Endothelial cell of umbilical vein (primary cell): ENCODE measurements at regions not wholly inside any gene's neighbourhood (a gene's known extent, or its start where the extent isn't known, plus 50 kb on each side); places are given as distances from the start of the nearest gene placed in this dataset.

Source experiments
- BruUV-seq: library from RNA; stranded (reverse); fragments of 400-500 nt; replicated peaks from 2 replicates; lab custom pipeline; 2021; lab: Mats Ljungman, UMichigan
- CTCF ChIA-PET: fragments of 300-600, 350-600 bp; sonication (Branson Sonifier 250); formaldehyde crosslinking; loops from one replicate; lab custom pipeline; 2021; ENCODE audit warnings: antibody characterized with exemption, inconsistent platforms; lab: Charles Lee
- POLR2A ChIA-PET: fragments of 300-600, 350-600 bp; sonication (Branson Sonifier 250); formaldehyde crosslinking; loops from one replicate; lab custom pipeline; 2021; ENCODE audit warnings: antibody characterized with exemption, inconsistent platforms; lab: Charles Lee
- DNase-seq: peaks from one replicate; pipeline ENCODE4 v3.0.0-alpha.2; 2011; ENCODE audit warnings: low read depth, low spot score
- FAIRE-seq: peaks from 2 replicates; lab custom pipeline; 2011; peaks lifted over from hg19 to GRCh38; lab: Jason Lieb, UNC
- H2AFZ ChIP-seq: 2 replicates; pipeline ENCODE4 v1.6.0; 2012; ENCODE audit warnings: low read depth, low read length, control low read depth, inconsistent platforms
- H3K27ac ChIP-seq: 2 replicates; pipeline ENCODE4 v1.5.1; 2011; ENCODE audit warnings: low read depth, mild to moderate bottlenecking, control low read depth, low read length, moderate library complexity; ENCODE audit not compliant: insufficient read depth
- H3K27me3 ChIP-seq, 2 experiments: 2 replicates each; pipeline versions ENCODE4 v1.6.0 to v1.6.1; 2011; ENCODE audit warnings: low read length in 2 of 2, mixed read lengths in 1 of 2; ENCODE audit not compliant: control insufficient read depth in 2 of 2, insufficient read depth in 2 of 2
- H3K36me3 ChIP-seq, 2 experiments: 2 replicates in 1 of 2; 3 replicates in 1 of 2; pipeline ENCODE4 v1.5.1; 2011; ENCODE audit warnings: low read length in 2 of 2, mild to moderate bottlenecking in 1 of 2, moderate library complexity in 1 of 2; ENCODE audit not compliant: control insufficient read depth in 2 of 2, insufficient read depth in 2 of 2; ENCODE audit errors: extremely low read depth in 1 of 2
- H3K4me1 ChIP-seq: 3 replicates; pipeline ENCODE4 v1.5.1; 2011; ENCODE audit warnings: mild to moderate bottlenecking, low read length; ENCODE audit not compliant: control insufficient read depth, insufficient read depth; ENCODE audit errors: extremely low read depth
- H3K4me2 ChIP-seq: 2 replicates; pipeline ENCODE4 v1.6.1; 2011; ENCODE audit warnings: low read length, control low read depth, mixed read lengths; ENCODE audit not compliant: insufficient read depth
- H3K4me3 ChIP-seq, 3 experiments: fragments of 200-600 bp in 1 of 3; sonication (generic), shearing (Covaris generic) in 1 of 3; replicated peaks in 1 of 3; 2 replicates each; pipeline ENCODE4 v1.5.1; 2011 to 2016; ENCODE audit warnings: control low read depth in 3 of 3, low read length in 3 of 3, mild to moderate bottlenecking in 2 of 3, inconsistent platforms in 1 of 3, low read depth in 1 of 3, moderate library complexity in 1 of 3; ENCODE audit not compliant: insufficient read depth in 1 of 3
- H3K79me2 ChIP-seq: 2 replicates; pipeline ENCODE4 v1.6.0; 2012; ENCODE audit warnings: low read length, inconsistent platforms; ENCODE audit not compliant: control insufficient read depth, insufficient read depth
- H3K9ac ChIP-seq: replicated peaks from 2 replicates; pipeline ENCODE3; 2011; ENCODE audit warnings: low read length, control low read depth; ENCODE audit not compliant: insufficient read depth; ENCODE audit errors: extremely low read depth
- H3K9me1 ChIP-seq: replicated peaks from 3 replicates; pipeline ENCODE4 v1.6.0; 2011; ENCODE audit warnings: mild to moderate bottlenecking, low read length; ENCODE audit not compliant: control insufficient read depth, insufficient read depth; ENCODE audit errors: extremely low read depth
- H3K9me3 ChIP-seq: replicated peaks from 2 replicates; pipeline ENCODE4 v1.5.1; 2012; ENCODE audit warnings: low read length, inconsistent platforms; ENCODE audit not compliant: control insufficient read depth, insufficient read depth
- H4K20me1 ChIP-seq: replicated peaks from 2 replicates; pipeline ENCODE3; 2011; ENCODE audit warnings: mild to moderate bottlenecking, low read length; ENCODE audit not compliant: control insufficient read depth, insufficient read depth; ENCODE audit errors: extremely low read depth
- CTCF ChIP-seq, 2 donors: IDR thresholded peaks; 1 replicate in 1 of 2; 2 replicates in 1 of 2; pipeline ENCODE4 v1.5.1; 2011; ENCODE audit warnings: low read length in 2 of 2, mild to moderate bottlenecking in 2 of 2, moderate library complexity in 2 of 2, control low read depth in 1 of 2, inconsistent platforms in 1 of 2, low read depth in 1 of 2; ENCODE audit not compliant: insufficient read depth in 1 of 2; ENCODE audit errors: extremely low read depth in 1 of 2
- EZH2 ChIP-seq: IDR thresholded peaks from 2 replicates; pipeline ENCODE4 v1.6.1; 2012; ENCODE audit warnings: borderline replicate concordance, low read depth, mild to moderate bottlenecking, moderate library complexity, low read length, inconsistent platforms; ENCODE audit not compliant: severe bottlenecking
- FOS ChIP-seq: IDR thresholded peaks from 2 replicates; pipeline ENCODE4 v1.6.1; 2011; ENCODE audit warnings: mild to moderate bottlenecking, low read length, moderate library complexity, borderline replicate concordance; ENCODE audit not compliant: insufficient read depth
- GATA2 ChIP-seq: IDR thresholded peaks from 2 replicates; pipeline ENCODE4 v1.7.0; 2011; ENCODE audit warnings: low read depth, mild to moderate bottlenecking, moderate library complexity, mixed read lengths, low read length; ENCODE audit not compliant: insufficient read length, insufficient read depth
- JUN ChIP-seq: IDR thresholded peaks from 2 replicates; pipeline ENCODE4 v1.6.1; 2011; ENCODE audit warnings: borderline replicate concordance, low read depth; ENCODE audit not compliant: insufficient read length, insufficient read depth
- MAX ChIP-seq: IDR thresholded peaks from 2 replicates; pipeline ENCODE4 v1.6.1; 2011; ENCODE audit not compliant: insufficient read depth, insufficient read length
- MYC ChIP-seq: IDR thresholded peaks from one replicate; pipeline ENCODE4 v1.6.1; 2011; ENCODE audit warnings: mild to moderate bottlenecking, low read depth, low read length
- POLR2A ChIP-seq: IDR thresholded peaks from 2 replicates; pipeline ENCODE4 v1.6.1; 2012; ENCODE audit warnings: low read depth, mild to moderate bottlenecking, control low read depth, low read length
- POLR2AphosphoS5 ChIP-seq: IDR thresholded peaks from 2 replicates; pipeline ENCODE4 v1.6.1; 2012; ENCODE audit warnings: low read depth, mild to moderate bottlenecking, control low read depth, low read length, moderate library complexity; ENCODE audit not compliant: insufficient read depth
- dilution Hi-C: fragments of 300-500 bp; cut with MboI; formaldehyde crosslinking; loops from one replicate; pipeline ENCODE4 v1.15.0; 2019; ENCODE audit warnings: low sequenced_read_pairs; ENCODE audit not compliant: extremely low pct_ligation_motif_present
- intact Hi-C: fragments of 100-400 bp; cut with micrococcal nuclease; formaldehyde crosslinking; loops from one replicate; pipeline ENCODE4 v1.10.0; 2022

- H4K20me1 ChIP-seq: no peaks in the 10 kb centered on the region
- POLR2A ChIA-PET: no interaction called here
- CTCF ChIA-PET: no interaction called here
- H3K36me3 ChIP-seq: no peaks in the 10 kb centered on the region
- H3K9ac ChIP-seq: no peak overlapping the region
- no peak overlapping the region for H3K4me2 ChIP-seq
- FAIRE-seq (no peak), DNase-seq (no peak)
- H3K4me3 ChIP-seq: no peak overlapping the region
- H3K79me2 ChIP-seq: no peaks in the 10 kb centered on the region
- H3K4me1 ChIP-seq: no peaks in the 10 kb centered on the region
- H3K27me3 ChIP-seq: no peaks in the 10 kb centered on the region
- H2AFZ ChIP-seq: no peak overlapping the region
- H3K9me3 ChIP-seq: peaks cover 6% of the 10 kb centered on the region
- intact Hi-C loops (no loop called here), dilution Hi-C loops (no loop called here)
- H3K9me1 ChIP-seq: no peaks in the 10 kb centered on the region
- no peak for TF ChIP-seq CTCF (IDR thresholded peaks at IDR 0.05; ENCODE audit: extremely low read depth in 1 of 2, insufficient read depth in 1 of 2, low read depth in 1 of 2, low read length in 2 of 2)
- no peak for TF ChIP-seq POLR2AphosphoS5
- TF ChIP-seq FOS: no peak
- no peak for TF ChIP-seq JUN
- TF ChIP-seq POLR2A: no peak
- no peak for TF ChIP-seq GATA2
- no peak for TF ChIP-seq MAX
- no peak for TF ChIP-seq EZH2
- no peak for TF ChIP-seq MYC
- H3K27ac ChIP-seq: no peak overlapping the region
- BruUV-seq: no TSS peak
These were observed 1103.8 kb downstream of the TSN start for GRCh38 chr2:122859260-122859659.
